Activated naive CD4-positive, alpha-beta T cell treated with anti-CD3 and anti-CD28 coated beads, Interleukin-2, amount 50 U/mL, for 72 hours (primary cell): ENCODE measurements at regions not wholly inside any gene's neighbourhood (a gene's known extent, or its start where the extent isn't known, plus 50 kb on each side); places are given as distances from the start of the nearest gene placed in this dataset.
"Not testable (repeated sequence)": the region's sequence is repeated elsewhere in the genome, so short reads cannot be mapped to it uniquely, and the experiment has no call there.

Source experiments
- ATAC-seq, 2 donors: fragments of 150-1000 bp; cut with Tn5 transposase; 2 replicates each; pipeline ENCODE4 v1.10.0; 2021; ENCODE audit warnings: mild to moderate bottlenecking in 2 of 2, moderate library complexity in 2 of 2
- DNase-seq, 2 donors: peaks; one replicate each; pipeline ENCODE4 v3.0.0; 2021 to 2022; ENCODE audit warnings: low spot score in 2 of 2
- H3K27ac Mint-ChIP-seq, 2 donors: one replicate each; pipeline ENCODE4 v1.8.0; 2022; ENCODE audit warnings: mild to moderate bottlenecking in 2 of 2, mixed read lengths in 2 of 2
- H3K36me3 Mint-ChIP-seq, 2 donors: one replicate each; pipeline ENCODE4 v1.8.0; 2022; ENCODE audit warnings: mixed read lengths in 2 of 2
- H3K9me3 Mint-ChIP-seq, 2 donors: one replicate each; pipeline ENCODE4 v1.8.0; 2022; ENCODE audit warnings: mixed read lengths in 2 of 2

DNA sequence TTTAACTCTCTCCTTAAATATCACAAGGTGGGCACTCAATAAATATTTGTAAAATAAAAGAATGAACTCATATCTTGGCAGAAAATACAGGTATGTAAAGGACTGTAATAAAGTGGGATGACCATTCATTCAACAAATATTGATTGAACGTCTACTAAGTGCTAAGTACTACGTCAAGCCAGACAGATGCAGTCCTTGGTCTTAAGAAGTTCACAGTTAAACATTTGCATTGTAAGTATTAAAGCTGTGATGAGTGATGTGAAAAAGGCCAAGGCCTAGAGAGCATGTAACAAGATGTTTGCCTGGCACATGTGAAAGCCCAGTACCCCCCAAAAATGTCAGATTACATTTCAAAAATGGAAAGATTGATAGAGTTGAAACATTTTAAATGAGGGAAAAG lies 130.1 kb upstream of the TMEM170B start:
- no peak overlapping the region for H3K27ac Mint-ChIP-seq
- ATAC-seq (no peak), DNase-seq (no peak)
- H3K9me3 Mint-ChIP-seq, result peaks cover 0 to 13% of the 10 kb centered on the region in 2 donors
- H3K36me3 Mint-ChIP-seq, result no peaks in the 10 kb centered on the region

DNA sequence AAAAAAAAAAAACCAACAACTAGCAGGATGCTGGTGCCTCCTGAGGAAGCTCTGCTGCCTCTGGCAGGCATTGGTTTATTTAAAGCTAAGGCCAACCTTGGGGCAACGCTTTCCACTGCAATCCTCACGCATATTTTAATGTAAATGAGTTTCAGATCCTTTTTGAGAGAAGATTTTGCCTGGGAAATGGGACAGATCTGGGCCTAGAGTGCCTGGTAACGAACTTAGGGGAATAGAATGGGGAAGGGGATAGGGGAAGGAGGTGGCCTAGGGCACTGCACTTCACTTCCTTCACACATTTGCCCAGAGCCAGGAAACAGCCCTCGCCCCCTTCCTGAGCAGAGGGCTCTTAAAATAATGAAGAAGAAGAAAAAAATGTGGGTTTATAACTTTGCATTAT lies 132.7 kb upstream of the TMEM170B start:
- no peaks in the 10 kb centered on the region for H3K36me3 Mint-ChIP-seq
- H3K9me3 Mint-ChIP-seq, result peaks cover 0 to 13% of the 10 kb centered on the region in 2 donors
- no peak overlapping the region for H3K27ac Mint-ChIP-seq
- DNase-seq, result no peak
- ATAC-seq, result no peak

DNA sequence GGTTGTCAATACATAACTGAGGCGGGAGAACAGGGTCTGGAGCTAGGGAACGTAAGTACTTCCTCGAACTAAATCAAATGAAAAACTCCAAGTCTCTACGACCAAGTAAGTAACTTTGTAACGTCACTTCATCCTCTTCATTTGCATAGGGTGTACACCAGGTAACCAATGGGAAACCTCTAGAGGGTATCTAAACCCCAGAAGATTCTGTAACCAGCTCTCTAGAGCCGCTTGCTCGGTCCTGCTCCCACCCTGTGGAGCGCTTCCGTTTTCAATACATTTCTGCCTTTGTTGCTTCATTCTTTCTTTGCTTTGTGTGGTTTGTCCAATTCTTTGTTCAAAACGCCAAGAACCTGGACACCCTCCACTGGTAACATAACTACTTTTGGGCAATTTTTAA lies 133.5 kb upstream of the TMEM170B start:
- peaks cover 0 to 8% of the 10 kb centered on the region in 2 donors for H3K9me3 Mint-ChIP-seq
- no peak overlapping the region for H3K27ac Mint-ChIP-seq
- DNase-seq, result no peak
- no peak for ATAC-seq
- no peaks in the 10 kb centered on the region for H3K36me3 Mint-ChIP-seq

DNA sequence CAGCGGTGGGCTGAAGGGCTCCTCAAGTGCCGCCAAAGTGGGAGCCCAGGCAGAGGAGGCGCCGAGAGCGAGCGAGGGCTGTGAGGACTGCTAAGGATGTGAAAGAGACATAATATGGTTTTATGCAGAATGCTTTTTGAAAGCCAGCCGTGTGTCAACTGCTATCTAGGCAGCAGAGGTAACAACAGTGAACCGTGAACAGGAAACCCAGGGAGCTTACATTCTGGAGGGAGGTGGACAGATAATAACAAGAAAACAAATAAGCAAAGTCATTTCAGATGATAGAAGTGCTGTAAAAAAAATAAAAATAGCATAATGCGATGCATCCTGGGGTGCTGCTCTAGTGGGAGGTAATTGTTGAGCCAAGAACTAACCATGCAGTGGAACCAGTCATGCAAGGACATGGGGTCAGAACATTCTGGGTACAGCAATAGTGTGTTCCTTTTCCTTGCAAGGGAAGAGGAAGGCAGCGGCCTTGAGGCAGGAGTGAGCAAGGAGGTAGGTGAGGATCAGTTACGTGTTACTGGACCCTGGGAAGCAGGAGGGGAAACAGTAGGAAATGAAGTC lies 134.4 kb upstream of the TMEM170B start:
- DNase-seq, result no peak
- peak overlapping the region in 1 of 2 donors; percentile 25 for H3K27ac Mint-ChIP-seq
- H3K9me3 Mint-ChIP-seq, result peaks cover 0 to 7% of the 10 kb centered on the region in 2 donors
- no peak for ATAC-seq
- no peaks in the 10 kb centered on the region for H3K36me3 Mint-ChIP-seq

DNA sequence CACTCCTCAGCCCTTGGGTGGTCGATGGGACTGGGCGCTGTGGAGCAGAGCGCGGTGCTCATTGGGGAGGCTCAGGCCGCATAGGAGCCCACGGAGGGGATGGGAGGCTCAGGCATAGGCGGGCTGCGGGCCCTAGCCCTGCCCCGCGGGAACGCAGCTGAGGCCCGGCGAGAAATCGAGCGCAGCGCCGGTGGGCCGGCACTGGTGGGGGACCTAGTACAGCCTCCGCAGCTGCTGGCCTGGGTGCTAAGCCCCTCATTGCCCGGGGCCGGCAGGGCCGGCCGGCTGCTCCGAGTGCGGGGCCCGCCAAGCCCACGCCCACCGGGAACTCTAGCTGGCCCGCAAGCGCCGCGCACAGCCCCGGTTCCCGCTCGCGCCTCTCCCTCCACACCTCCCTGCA lies 135.0 kb upstream of the TMEM170B start:
- H3K36me3 Mint-ChIP-seq, DNase-seq, ATAC-seq, H3K27ac Mint-ChIP-seq, H3K9me3 Mint-ChIP-seq: not testable (repeated sequence)

DNA sequence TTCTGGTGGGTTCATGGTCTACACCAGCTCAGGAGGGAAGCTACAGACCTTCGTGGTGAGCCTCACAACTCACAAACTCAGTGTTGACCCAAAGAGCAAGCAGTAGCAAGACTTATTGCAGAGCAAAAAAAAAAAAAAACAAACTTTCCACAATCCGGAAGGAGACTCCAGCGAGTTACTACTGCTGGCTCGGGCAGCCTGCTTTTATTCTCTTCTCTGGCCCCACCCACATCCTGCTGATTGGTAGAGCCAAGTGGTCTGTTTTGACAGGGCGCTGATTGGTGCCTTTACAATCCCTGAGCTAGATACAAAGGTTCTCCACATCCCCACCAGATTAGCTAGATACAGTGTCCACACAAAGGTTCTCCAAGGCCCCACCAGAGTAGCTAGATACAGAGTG lies 135.6 kb upstream of the TMEM170B start:
- not testable (repeated sequence) for DNase-seq, H3K9me3 Mint-ChIP-seq, H3K27ac Mint-ChIP-seq, H3K36me3 Mint-ChIP-seq, ATAC-seq

DNA sequence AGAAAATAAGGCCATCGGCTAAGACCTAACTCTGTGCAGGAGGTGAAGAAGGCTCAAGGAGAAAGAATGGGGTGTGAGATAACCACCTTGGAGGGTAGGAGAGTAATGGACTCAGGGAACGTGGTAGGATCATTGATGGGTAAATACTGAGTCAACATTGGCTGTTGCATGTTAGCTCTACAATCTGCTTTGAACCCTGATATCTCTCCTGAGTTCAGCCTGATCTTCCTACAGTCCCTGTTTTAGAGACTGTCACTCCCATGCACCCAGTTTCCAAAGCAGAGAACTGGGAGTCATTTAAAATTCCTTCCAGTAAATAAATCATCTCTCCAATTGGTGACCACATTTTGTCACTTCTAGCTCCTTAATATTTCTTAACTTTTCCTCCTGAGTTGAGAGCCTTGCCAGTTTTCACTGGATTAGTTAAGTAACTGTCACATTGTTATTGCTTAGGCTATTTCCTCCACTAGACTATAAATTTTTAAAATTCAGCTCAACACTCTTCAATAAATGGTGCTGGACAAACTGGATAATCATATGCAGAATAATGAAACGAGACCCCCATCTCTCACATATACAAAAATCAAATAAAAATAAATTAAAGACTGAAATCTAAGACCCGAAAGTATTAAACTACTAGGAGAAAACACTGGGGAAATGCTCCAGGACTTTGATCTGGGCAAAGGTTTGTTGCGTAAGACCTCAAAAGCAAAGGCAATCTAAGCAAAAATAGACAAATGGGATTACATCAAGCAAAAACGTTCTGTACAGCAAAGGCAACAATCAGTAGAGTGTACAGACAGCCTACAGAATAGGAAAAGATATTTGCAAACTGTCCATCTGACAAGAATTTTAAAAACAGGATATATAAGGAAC lies 138.9 kb upstream of the TMEM170B start:
- DNase-seq (no peak), ATAC-seq (no peak)
- peaks cover 0 to 11% of the 10 kb centered on the region in 2 donors for H3K36me3 Mint-ChIP-seq
- H3K27ac Mint-ChIP-seq, result no peak overlapping the region
- H3K9me3 Mint-ChIP-seq, result peaks cover 0 to 11% of the 10 kb centered on the region in 2 donors

DNA sequence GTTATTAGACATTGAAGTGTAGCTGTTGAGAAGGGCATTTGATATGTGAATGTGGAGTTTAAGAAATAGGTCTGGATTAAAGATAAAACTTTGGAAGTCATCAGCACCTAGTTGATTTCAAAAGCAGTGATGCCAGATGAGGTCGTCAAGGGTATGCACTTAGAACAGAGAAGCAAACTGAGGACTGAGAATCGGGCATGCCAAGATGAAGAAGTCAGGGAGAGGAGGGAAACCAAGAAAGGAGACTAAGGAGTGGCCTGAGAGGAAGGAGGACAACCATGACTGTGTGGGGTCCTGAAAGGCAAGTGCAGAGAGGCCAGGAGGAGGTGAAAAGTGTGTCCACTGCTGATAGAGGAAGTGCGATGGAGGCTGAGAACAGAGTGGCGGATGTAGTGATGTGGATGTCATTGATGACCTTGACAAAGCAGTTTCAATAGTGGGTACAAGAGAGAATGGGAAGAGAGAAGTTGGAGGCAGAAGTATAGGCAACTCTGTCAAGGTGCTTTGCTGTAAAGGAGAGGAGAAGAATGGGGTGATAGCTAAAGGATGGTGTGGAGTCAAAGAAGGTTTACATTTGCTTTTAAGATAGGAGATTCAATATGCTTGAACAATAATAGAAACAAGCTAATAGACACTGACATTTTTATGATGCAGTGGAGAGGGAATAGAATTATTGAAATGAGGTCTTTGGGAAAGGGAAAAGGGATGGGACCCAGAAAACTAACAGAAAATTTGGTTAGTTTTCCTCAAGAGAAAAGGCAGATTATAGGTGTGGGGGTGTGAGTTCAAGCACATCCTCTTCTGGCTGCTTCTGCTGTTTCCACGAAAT lies 139.7 kb upstream of the TMEM170B start:
- peaks cover 0 to 11% of the 10 kb centered on the region in 2 donors for H3K9me3 Mint-ChIP-seq
- H3K36me3 Mint-ChIP-seq, result peaks cover 0 to 12% of the 10 kb centered on the region in 2 donors
- ATAC-seq, result no peak
- no peak for DNase-seq
- H3K27ac Mint-ChIP-seq, result no peak overlapping the region

DNA sequence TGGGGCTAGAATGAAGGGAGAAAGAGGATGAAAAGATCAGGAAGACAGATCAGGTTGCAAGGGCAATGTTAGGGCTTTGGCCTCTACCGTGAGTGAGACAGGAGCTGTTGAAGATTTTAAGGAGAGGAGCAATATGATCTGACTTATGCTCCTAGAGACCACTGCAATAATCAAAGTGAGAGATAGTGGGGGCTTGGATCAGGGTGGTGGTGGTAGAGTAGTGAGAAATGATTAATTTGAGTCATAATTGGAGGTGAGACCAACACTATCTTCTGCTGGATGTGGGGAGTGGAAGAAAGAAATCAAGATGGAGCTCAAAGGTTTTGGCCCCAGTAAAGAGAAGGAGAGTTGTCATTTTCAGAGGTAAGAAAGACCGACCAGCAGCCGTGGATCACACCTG lies 140.7 kb upstream of the TMEM170B start:
- DNase-seq, result no peak
- H3K27ac Mint-ChIP-seq, result no peak overlapping the region
- ATAC-seq, result no peak
- H3K36me3 Mint-ChIP-seq, result peaks cover 0 to 19% of the 10 kb centered on the region in 2 donors
- peaks cover 0 to 16% of the 10 kb centered on the region in 2 donors for H3K9me3 Mint-ChIP-seq

DNA sequence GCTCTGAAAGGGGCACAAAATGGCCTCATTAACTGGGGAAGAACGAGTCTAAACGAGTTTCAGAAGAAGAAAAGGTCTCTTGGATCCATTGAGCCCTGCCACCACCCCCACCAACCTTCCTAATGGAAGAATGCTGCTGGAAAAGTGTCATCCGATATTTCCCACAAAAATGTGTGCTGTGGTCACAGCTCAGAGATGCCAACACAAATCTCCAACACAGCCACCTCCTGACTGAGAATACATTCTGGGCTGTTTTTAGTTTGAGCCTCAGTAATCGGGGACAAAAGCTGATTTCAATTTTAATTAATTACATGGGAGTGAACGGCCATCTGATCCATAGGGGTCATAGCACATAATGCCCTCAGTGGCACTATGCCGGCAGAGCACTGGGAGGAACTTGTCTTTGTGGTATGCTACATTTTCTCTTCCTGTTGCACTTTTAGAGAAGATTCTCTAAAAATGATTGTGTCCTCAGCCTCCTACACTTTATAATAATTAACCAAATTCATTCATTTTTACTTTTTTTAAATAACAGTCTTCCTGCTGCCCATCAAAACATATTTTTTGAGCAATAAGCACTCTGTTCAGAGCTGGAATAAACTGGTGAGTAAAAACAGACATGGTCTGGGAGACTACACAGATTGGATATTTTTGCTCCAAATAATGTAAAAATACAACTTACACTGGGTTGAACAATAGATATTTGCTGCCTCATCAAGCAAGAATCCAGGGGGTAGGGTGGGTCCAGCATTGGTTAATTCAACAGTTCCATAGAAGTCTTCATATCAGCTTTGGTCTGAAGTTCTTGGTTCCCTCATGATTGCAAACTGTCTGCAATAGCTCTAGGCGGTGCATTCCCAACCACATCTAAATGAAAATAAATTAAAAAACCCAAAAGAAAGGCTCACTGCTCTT lies 143.6 kb upstream of the TMEM170B start:
- peaks cover 0 to 16% of the 10 kb centered on the region in 2 donors for H3K9me3 Mint-ChIP-seq
- DNase-seq, result no peak
- H3K36me3 Mint-ChIP-seq, result peaks cover 0 to 19% of the 10 kb centered on the region in 2 donors
- no peak for ATAC-seq
- no peak overlapping the region for H3K27ac Mint-ChIP-seq

DNA sequence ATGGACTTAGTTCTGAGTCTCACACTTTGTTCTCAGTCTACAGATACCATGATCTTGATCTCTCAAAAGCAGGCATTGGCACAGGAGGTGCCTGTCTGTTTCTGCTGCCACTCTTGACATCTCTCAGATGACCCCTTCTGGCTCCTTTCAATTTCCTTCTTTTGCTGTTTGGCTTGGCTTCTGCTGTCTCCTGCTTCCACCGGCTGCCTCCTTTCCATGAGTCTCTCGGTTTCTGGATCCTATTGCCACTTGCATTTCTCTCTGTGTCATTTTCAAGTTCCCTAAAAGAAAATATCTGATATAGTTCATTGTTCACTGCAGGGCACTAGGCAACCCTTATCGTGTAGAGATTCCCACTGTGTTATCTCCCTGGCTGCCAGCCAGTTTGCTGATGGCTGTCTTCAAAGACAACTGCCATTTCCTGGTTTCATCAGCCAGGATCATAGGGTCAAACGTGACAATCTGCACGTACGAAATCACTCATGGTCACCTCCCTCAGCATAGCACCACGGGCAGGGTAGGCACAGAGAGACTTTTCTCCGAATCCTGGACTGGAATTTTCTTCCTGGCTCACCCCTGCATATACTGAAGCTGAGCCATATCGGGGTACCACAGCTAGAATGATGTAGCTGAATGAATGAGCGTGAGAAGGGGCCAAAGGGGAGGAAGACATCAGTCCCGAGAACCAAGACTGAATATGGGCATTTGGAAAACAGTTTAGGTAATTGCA lies 144.6 kb upstream of the TMEM170B start:
- H3K27ac Mint-ChIP-seq, result no peak overlapping the region
- DNase-seq (no peak), ATAC-seq (no peak)
- H3K36me3 Mint-ChIP-seq, result peaks cover 0 to 19% of the 10 kb centered on the region in 2 donors
- H3K9me3 Mint-ChIP-seq, result peaks cover 0 to 16% of the 10 kb centered on the region in 2 donors

DNA sequence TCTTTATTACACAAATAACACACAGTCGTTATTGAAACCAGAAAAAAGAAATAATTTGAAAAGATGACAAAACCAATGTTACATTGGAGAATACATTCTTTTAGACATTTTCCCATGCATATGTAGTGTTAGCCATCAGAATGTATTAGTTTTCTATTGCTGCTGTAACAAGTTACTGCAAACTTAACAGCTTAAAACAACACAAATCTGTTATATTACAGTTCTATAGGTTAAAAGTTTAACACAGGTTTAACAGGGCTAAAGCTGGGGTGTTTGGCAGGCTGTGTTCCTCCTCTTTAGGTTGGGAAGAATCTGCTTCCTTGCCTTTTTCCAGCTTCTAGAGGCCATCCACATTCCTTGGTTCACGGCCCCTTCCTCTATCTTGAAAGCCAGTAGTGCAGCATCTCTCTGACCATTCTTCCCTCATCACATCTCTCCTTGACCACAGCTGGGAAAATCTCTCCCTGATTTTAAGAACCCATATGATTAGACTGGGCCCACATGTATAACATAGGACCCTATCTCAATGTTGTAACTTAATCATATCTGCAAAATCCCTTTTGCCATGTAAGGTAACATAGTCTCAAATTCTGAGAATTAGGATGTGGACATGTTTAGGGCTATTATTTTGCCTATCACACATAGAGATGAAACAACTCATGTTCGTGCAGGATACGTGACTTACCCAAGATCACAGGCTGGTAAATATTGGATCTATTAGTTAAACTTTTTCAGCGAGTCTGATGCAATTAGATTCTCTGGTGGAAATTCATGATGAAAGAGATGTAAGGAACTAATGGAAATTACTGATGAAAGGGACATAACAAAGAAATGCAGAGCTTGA lies 145.4 kb upstream of the TMEM170B start:
- DNase-seq, result no peak
- H3K9me3 Mint-ChIP-seq, result peaks cover 0 to 16% of the 10 kb centered on the region in 2 donors
- no peak overlapping the region for H3K27ac Mint-ChIP-seq
- no peak for ATAC-seq
- H3K36me3 Mint-ChIP-seq, result peaks cover 0 to 19% of the 10 kb centered on the region in 2 donors

DNA sequence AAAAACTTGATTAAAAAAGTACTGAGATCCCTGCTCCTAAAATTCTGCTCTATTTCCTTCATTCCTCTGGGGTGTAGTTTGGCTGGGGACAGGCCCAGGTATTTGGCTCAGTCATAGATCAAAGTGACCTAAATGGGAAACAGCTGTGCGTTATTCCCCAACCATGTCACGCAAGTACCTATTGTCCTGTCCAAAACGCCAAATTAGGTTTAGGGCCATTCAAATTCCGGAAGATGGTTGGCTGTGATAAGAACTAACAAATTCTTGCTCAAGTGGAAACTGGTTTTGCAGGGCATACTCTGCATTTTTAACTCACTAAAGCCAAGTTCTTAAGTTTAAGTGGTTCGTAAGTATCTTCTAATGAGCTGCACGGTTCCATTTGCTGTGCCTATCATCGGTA lies 147.6 kb upstream of the TMEM170B start:
- Mint-ChIP-seq H3K9me3 (peaks cover 0 to 5% of the 10 kb centered on the region in 2 donors), H3K27ac (no peak overlapping the region), H3K36me3 (peaks cover 0 to 8% of the 10 kb centered on the region in 2 donors)
- DNase-seq (no peak), ATAC-seq (no peak)

DNA sequence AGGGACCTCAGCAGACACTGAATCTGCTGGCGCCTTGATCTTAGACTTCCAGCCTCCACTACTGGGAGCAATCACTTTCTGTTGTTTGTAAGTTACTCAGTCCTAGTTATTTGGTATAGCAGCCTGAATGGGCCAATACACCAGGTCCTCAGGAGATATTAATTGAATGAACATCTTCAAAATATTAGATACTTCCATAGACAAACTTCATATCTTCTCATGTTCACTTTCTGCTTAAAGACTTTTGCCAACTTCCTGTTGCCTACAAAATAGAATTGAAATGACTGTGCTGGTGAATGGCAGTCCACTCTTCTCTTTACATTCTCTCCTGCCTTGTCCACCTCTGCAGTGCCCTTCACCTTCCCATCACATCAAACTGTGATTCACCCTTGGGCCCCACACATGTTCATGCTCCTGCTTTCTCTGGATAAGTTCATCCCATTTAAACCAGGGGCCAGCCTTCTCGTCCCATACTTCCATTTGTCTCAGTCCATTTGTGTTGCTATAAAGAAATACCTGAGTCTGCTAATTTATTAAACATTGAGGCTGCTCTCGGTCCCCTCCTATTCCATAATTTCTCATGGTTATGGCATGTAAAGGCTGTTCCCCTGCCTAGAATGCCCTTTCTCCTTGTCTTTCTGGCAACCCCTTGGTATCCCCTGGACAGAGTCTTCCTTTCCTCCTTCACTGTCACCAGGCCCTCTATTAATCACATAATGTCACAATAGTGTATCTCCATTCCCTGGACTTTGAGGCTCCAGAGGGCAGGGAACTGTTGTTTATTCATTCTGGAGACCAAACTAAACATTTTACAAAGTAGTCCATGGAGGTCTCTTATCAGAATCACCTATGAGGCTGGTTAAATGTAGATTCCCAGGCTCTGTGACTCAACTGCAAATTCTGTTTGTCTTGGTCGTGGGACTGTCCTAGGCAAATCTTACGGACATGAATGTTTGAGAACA lies 148.3 kb upstream of the TMEM170B start:
- Mint-ChIP-seq H3K27ac (no peak overlapping the region), H3K9me3 (peaks cover 0 to 5% of the 10 kb centered on the region in 2 donors), H3K36me3 (peaks cover 0 to 8% of the 10 kb centered on the region in 2 donors)
- ATAC-seq, result no peak
- DNase-seq, result no peak
